GM23338 (cell line): ENCODE measurements at regions not wholly inside any gene's neighbourhood (a gene's known extent, or its start where the extent isn't known, plus 50 kb on each side); places are given as distances from the start of the nearest gene placed in this dataset.

Experiments used
- ATAC-seq: fragments of 200-7000 bp; cut with Tn5 transposase; 3 replicates; pipeline ENCODE4 v1.9.1; 2020
- DNase-seq: peaks from one replicate; pipeline ENCODE4 v3.0.0-alpha.2; 2015; ENCODE audit warnings: low spot score
- H2AFZ ChIP-seq: fragments of 200-600 bp; sonication (generic); 2 replicates; pipeline ENCODE4 v1.8.0; 2016; ENCODE audit warnings: antibody characterized with exemption, mild to moderate bottlenecking, moderate library complexity
- H3F3A ChIP-seq: fragments of 200-600 bp; sonication (generic); replicated peaks from 2 replicates; pipeline ENCODE4 v1.8.0; 2017; ENCODE audit warnings: antibody characterized with exemption, mixed run types, low read depth
- H3K27ac ChIP-seq: fragments of 200-600 bp; sonication (generic); 2 replicates; pipeline ENCODE4 v1.6.1; 2016; ENCODE audit warnings: low read depth
- H3K27me3 ChIP-seq: fragments of 200-600 bp; sonication (generic); 2 replicates; pipeline ENCODE4 v1.8.0; 2016; ENCODE audit warnings: mild to moderate bottlenecking, mixed run types, moderate library complexity; ENCODE audit not compliant: insufficient read depth
- H3K36me3 ChIP-seq: fragments of 200-600 bp; sonication (generic); 2 replicates; pipeline ENCODE4 v1.8.0; 2016; ENCODE audit warnings: mild to moderate bottlenecking; ENCODE audit not compliant: insufficient read depth
- H3K4me1 ChIP-seq: fragments of 200-600 bp; sonication (generic); 2 replicates; pipeline ENCODE4 v1.8.0; 2016; ENCODE audit warnings: mild to moderate bottlenecking, moderate library complexity; ENCODE audit not compliant: insufficient read depth
- H3K4me2 ChIP-seq: fragments of 200-600 bp; sonication (generic); 2 replicates; pipeline ENCODE4 v1.7.1; 2017; ENCODE audit warnings: mixed run types
- H3K4me3 ChIP-seq: fragments of 200-600 bp; sonication (generic); 2 replicates; pipeline ENCODE4 v1.6.1; 2016; ENCODE audit warnings: mixed run types
- H3K79me2 ChIP-seq: fragments of 200-600 bp; sonication (generic); replicated peaks from 2 replicates; pipeline ENCODE4 v1.8.0; 2017; ENCODE audit warnings: mild to moderate bottlenecking; ENCODE audit not compliant: insufficient read depth
- H3K9me2 ChIP-seq: fragments of 200-600 bp; sonication (generic); 2 replicates; pipeline ENCODE4 v1.8.0; 2017; ENCODE audit not compliant: insufficient read depth
- H4K20me1 ChIP-seq: fragments of 200-600 bp; sonication (generic); replicated peaks from 2 replicates; pipeline ENCODE4 v1.8.0; 2017; ENCODE audit warnings: mild to moderate bottlenecking; ENCODE audit not compliant: insufficient read depth
- H3K27ac Mint-ChIP-seq: 2 replicates; pipeline ENCODE4 v1.8.0; 2020; ENCODE audit warnings: inconsistent platforms, mild to moderate bottlenecking, moderate library complexity, mixed read lengths
- H3K27me3 Mint-ChIP-seq: 3 replicates; pipeline ENCODE4 v1.8.0; 2022; ENCODE audit warnings: low read depth, mild to moderate bottlenecking, moderate library complexity, mixed read lengths, inconsistent platforms; ENCODE audit not compliant: insufficient read depth, poor library complexity
- H3K36me3 Mint-ChIP-seq: 3 replicates; pipeline ENCODE4 v1.8.0; 2021; ENCODE audit warnings: low read depth, mild to moderate bottlenecking, inconsistent platforms, moderate library complexity, mixed read lengths
- H3K4me1 Mint-ChIP-seq: 3 replicates; pipeline ENCODE4 v1.8.0; 2020; ENCODE audit warnings: mild to moderate bottlenecking, inconsistent platforms, mixed read lengths
- H3K4me3 Mint-ChIP-seq: 3 replicates; pipeline ENCODE4 v1.8.0; 2021; ENCODE audit warnings: moderate library complexity, mild to moderate bottlenecking, inconsistent platforms, mixed read lengths
- H3K9me3 Mint-ChIP-seq: 3 replicates; pipeline ENCODE4 v1.8.0; 2020; ENCODE audit warnings: moderate library complexity, mild to moderate bottlenecking, inconsistent platforms, mixed read lengths
- CREB1 ChIP-seq: fragments of 250-450 bp; sonication (Bioruptor Pico); IDR thresholded peaks from 2 replicates; pipeline ENCODE4 v1.5.0; 2020; ENCODE audit warnings: low read depth, mild to moderate bottlenecking, moderate library complexity
- EZH2phosphoT487 ChIP-seq: fragments of 200-600 bp; sonication (generic); IDR thresholded peaks from one replicate; pipeline ENCODE4 v1.8.1; 2018; ENCODE audit warnings: antibody characterized with exemption; ENCODE audit not compliant: unreplicated experiment
- TF ChIP-seq, protein P1 (sequence below), 2 experiments: fragments of 200-600 bp in 1 of 2; sonication (generic) in 1 of 2; conservative IDR thresholded peaks; 2 replicates each; pipeline versions ENCODE4 v1.5.1 to v1.6.1; 2016 to 2017; ENCODE audit warnings: antibody characterized with exemption in 2 of 2, low read depth in 2 of 2, mild to moderate bottlenecking in 2 of 2, moderate library complexity in 1 of 2
- TF ChIP-seq, protein P2 (sequence below): IDR thresholded peaks from 2 replicates; pipeline ENCODE4 v1.6.1; 2016; ENCODE audit warnings: antibody characterized with exemption

DNA sequence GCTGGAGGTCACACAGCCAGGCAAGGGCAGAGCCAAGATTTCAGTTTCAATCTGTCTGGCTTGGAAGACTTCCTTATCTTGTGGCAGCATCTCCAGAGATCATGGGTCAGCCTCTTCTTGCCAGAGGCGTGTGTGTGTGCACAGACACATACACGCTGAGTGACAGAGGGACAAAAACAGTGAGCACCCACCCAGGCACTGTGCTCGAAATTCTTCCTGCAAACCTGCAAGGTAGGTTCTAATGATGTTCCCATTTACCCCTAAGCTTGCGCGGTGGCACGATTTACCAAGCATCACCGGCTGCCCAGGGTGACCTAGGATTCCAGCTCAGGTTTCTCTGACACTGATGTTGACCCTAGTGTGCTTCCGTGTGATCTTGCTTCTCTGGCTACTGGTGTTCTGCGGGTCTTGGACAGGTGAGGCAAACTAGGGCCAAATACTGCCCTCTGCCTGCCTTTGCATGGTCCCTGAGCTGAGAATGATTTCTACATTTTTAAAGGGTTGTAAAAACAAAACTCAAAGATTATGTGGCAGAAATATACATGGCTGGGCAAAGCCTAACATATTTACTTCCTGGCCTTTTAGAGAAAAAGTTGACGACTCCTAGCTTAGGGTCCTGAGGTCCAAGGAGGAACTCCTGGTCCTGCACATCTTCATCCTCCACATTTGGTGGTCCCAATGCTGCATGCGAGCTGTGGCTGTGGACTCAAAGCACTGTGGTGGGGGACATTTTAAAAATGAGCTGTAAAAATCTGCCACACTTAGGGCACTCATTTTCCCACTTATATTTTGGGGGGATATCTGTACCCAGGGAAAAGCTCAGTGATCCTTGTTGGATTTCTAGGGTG, 268.5 kb downstream of the RPS24 start:
- DNase-seq: peak; percentile 41
- H3K4me1 ChIP-seq: peaks cover 10% of the 10 kb centered on the region
- Mint-ChIP-seq H3K4me3 (peak overlapping the region; percentile 80), H3K4me1 (peaks cover 21% of the 10 kb centered on the region), H3K27me3 (peaks cover 10% of the 10 kb centered on the region), H3K9me3 (peaks cover 2% of the 10 kb centered on the region; the same call in 2 of the 3 replicates), H3K27ac (peak overlapping the region; percentile 82; the same call in 1 of the 2 replicates), H3K36me3 (no peaks in the 10 kb centered on the region)
- H3F3A ChIP-seq: no peaks in the 10 kb centered on the region
- H2AFZ ChIP-seq: peak overlapping the region; percentile 90
- no peaks in the 10 kb centered on the region for H3K27me3 ChIP-seq
- peak overlapping the region; percentile 58 for H3K4me3 ChIP-seq
- peak overlapping the region; percentile 63; the same call in 1 of the 2 replicates for H3K27ac ChIP-seq
- ATAC-seq: peak; percentile 14
- 0 out of 2 replicates have a peak, but pooled peaks cover 6% of the 10 kb centered on the region for H3K9me2 ChIP-seq
- peak overlapping the region; percentile 90 for H3K4me2 ChIP-seq
- H3K36me3 ChIP-seq: no peaks in the 10 kb centered on the region
- no peaks in the 10 kb centered on the region for H3K79me2 ChIP-seq
- TF ChIP-seq, protein P1, sequence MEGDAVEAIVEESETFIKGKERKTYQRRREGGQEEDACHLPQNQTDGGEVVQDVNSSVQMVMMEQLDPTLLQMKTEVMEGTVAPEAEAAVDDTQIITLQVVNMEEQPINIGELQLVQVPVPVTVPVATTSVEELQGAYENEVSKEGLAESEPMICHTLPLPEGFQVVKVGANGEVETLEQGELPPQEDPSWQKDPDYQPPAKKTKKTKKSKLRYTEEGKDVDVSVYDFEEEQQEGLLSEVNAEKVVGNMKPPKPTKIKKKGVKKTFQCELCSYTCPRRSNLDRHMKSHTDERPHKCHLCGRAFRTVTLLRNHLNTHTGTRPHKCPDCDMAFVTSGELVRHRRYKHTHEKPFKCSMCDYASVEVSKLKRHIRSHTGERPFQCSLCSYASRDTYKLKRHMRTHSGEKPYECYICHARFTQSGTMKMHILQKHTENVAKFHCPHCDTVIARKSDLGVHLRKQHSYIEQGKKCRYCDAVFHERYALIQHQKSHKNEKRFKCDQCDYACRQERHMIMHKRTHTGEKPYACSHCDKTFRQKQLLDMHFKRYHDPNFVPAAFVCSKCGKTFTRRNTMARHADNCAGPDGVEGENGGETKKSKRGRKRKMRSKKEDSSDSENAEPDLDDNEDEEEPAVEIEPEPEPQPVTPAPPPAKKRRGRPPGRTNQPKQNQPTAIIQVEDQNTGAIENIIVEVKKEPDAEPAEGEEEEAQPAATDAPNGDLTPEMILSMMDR (conservative IDR thresholded peaks at IDR 0.05; ENCODE audit: low read depth in 2 of 2): peak; percentile 38 to 61
- no peak for TF ChIP-seq CREB1 (CRISPR knock-in tag)
- no peaks in the 10 kb centered on the region for H4K20me1 ChIP-seq

DNA sequence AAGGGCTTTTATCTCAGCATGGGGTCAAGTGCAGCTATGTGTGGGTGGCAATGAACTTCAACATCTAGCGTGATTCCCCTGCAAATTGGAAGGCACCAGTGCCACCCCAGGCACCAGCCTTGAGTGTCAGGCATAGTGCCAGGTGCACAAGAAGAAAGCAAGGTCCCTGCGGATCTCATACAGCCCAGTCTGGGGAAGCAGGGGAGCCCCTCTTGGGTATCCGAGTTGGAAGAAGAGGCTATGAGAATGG, 269.0 kb downstream of the RPS24 start:
- TF ChIP-seq, protein P2, sequence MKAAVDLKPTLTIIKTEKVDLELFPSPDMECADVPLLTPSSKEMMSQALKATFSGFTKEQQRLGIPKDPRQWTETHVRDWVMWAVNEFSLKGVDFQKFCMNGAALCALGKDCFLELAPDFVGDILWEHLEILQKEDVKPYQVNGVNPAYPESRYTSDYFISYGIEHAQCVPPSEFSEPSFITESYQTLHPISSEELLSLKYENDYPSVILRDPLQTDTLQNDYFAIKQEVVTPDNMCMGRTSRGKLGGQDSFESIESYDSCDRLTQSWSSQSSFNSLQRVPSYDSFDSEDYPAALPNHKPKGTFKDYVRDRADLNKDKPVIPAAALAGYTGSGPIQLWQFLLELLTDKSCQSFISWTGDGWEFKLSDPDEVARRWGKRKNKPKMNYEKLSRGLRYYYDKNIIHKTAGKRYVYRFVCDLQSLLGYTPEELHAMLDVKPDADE: no peak
- TF ChIP-seq EZH2phosphoT487: no peak
- Mint-ChIP-seq H3K27me3 (peaks cover 9% of the 10 kb centered on the region), H3K9me3 (peaks cover 2% of the 10 kb centered on the region; the same call in 2 of the 3 replicates), H3K4me3 (peak overlapping the region; percentile 80), H3K27ac (peak overlapping the region; percentile 82), H3K36me3 (no peaks in the 10 kb centered on the region), H3K4me1 (peaks cover 21% of the 10 kb centered on the region)
- H4K20me1 ChIP-seq: no peaks in the 10 kb centered on the region
- DNase-seq: no peak
- H3K36me3 ChIP-seq: no peaks in the 10 kb centered on the region
- H3K4me2 ChIP-seq: peak overlapping the region; percentile 90
- no peaks in the 10 kb centered on the region for H3K27me3 ChIP-seq
- peak overlapping the region; percentile 58 for H3K4me3 ChIP-seq
- peaks cover 10% of the 10 kb centered on the region for H3K4me1 ChIP-seq
- H3K27ac ChIP-seq: peak overlapping the region; percentile 63; the same call in 1 of the 2 replicates
- no peak for ATAC-seq
- H3K79me2 ChIP-seq: no peaks in the 10 kb centered on the region
- peak overlapping the region; percentile 90 for H2AFZ ChIP-seq
- 0 out of 2 replicates have a peak, but pooled peaks cover 6% of the 10 kb centered on the region for H3K9me2 ChIP-seq
- no peaks in the 10 kb centered on the region for H3F3A ChIP-seq
